ENCODE measurements at regions not wholly inside any gene's neighbourhood (a gene's known extent, or its start where the extent isn't known, plus 50 kb on each side); places are given as distances from the start of the nearest gene placed in this dataset.

DNA sequence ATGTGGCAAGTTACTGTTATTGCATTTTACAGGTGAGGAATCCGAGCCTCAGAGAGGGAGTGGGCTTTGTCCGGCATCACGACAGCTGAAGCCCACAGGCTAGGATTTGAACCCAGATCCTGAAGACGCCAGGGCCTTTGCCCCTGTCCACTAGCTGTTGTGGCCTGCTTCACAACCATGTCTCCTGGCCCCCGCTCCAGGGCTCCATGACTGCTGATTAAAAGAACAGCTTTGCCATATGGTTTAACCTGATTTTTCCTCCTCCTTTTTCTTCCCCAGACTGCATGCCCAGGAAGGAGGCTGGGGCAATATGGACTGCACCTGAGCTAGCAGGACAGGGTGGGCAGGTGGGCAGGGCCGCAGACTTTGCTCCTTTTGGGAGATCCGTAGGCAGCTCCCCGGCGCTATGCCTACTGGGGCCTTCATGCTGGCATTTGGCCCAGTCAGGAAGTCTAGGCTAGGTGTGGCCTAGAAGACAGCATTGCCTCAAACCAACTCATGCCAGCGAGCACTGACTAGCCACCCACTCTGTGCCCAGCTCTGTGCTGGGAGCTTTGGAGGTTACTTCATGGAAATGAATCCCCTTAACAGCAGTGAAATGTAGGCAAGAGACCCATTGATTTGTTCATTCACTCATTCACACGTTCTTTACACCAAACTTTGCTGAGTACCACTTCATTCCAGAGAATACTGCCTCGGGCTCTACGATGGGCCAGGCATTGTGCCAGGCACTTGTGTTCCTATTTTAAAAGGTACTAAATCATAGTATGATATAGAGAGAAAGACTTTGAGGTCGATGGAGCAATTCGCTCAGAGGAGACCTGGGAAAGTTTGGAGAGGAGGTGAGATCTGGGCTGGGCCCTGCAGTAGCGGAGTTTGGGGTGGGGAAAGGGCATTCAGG, 94.3 kb upstream of the CPEB4 start:
- H3K4me3 ChIP-seq (ENCODE audit: low read depth, low read length) = no peak overlapping the region
- POLR2A ChIA-PET = no interaction called here
- TF ChIP-seq, protein P1, sequence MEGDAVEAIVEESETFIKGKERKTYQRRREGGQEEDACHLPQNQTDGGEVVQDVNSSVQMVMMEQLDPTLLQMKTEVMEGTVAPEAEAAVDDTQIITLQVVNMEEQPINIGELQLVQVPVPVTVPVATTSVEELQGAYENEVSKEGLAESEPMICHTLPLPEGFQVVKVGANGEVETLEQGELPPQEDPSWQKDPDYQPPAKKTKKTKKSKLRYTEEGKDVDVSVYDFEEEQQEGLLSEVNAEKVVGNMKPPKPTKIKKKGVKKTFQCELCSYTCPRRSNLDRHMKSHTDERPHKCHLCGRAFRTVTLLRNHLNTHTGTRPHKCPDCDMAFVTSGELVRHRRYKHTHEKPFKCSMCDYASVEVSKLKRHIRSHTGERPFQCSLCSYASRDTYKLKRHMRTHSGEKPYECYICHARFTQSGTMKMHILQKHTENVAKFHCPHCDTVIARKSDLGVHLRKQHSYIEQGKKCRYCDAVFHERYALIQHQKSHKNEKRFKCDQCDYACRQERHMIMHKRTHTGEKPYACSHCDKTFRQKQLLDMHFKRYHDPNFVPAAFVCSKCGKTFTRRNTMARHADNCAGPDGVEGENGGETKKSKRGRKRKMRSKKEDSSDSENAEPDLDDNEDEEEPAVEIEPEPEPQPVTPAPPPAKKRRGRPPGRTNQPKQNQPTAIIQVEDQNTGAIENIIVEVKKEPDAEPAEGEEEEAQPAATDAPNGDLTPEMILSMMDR (IDR thresholded peaks at IDR 0.05; ENCODE audit: insufficient read depth, low read length, missing control alignments) = no peak
- DNase-seq (ENCODE audit: low read depth, low spot score) = no peak
- CTCF ChIA-PET = no interaction called here

DNA sequence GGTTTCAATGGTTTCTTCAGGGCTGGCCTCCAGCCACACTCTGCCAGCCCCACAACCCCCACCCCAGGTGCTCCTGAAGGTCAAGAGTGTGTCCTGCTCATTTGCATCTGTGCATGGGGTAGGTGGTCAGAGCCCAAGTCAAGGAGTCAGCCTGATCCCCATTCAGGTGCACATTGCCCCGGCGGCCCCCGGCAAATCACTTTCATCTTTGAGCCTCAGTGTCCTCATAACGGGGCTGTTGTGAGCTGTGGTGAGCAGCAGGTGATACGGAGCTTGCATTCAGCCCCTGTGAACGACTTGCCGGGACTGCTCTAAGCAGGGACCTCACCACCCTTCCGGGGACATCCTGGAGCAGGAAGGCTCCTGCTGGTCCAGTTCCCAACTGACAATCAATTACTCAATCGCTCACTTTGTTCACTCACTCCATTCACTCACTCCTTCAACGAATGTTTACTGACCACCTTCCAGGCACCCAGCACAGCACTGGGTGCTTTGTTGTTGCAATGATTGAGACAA, 93.2 kb upstream of the CPEB4 start:
- CTCF ChIA-PET = no interaction called here
- POLR2A ChIA-PET = no interaction called here
- DNase-seq (ENCODE audit: low read depth, low spot score) = no peak
- H3K4me3 ChIP-seq (ENCODE audit: low read depth, low read length) = no peak overlapping the region
- TF ChIP-seq, protein P1 (IDR thresholded peaks at IDR 0.05; ENCODE audit: insufficient read depth, low read length, missing control alignments) = no peak

DNA sequence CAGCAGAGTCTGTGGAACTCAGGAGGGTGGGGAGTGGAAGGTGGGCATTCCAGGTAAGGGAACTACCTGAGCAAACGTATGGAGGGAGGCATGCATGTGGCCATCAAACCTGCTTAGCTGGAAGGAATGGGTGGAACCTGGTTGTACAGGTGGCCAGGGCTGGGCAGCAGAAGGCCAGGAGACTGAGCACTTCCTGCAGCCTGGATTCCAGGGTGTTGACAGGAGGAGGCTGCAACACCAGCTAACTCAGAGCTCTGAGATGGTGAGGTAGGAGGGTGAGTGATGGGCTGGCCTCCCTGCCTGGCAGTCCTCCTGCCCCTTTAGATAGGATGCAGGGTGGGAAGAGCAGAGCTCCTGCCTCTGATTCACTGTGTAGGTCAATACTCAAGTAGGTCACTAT, 92.5 kb upstream of the CPEB4 start:
- TF ChIP-seq, protein P1 (IDR thresholded peaks at IDR 0.05; ENCODE audit: insufficient read depth, low read length, missing control alignments) = no peak
- ChIA-PET POLR2A (no interaction called here), CTCF (no interaction called here)
- no peak overlapping the region for H3K4me3 ChIP-seq (ENCODE audit: low read depth, low read length)
- no peak for DNase-seq (ENCODE audit: low read depth, low spot score)

DNA sequence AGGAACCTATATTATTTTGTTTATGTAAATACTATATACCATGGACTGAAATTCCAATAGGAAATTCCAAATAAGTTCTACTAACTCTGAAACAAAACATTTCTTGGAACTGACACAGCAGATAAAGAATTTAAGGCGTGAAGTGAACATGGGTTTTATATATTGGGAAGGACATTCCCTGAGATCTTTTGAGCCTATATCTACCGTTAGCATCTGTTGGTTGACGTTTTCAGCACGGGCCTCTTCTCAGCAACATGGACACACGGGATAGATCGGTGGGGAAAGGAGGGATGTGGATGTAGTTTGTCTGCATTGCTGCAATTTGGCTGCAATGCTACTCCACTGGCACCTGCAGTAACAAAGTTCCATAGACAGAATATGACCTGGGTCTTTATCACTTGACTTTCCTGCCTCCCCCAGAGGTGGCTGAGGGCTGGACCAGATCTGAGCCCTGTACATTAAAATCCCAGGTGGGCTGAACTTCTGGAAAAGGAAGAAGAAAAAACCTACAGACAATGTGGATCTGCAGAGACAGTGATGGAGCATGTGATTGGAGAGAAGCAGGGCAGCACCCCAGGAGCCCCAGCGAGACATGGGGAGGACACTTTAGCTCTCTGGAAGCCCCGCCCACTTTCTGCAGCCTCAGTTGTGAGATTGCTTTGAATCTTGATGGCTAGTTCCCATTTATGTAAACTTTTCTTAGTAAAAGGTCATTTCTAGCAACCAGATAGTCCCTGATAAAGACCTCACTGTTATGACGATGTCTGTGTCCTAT, 91.2 kb upstream of the CPEB4 start:
- DNase-seq (ENCODE audit: low read depth, low spot score) = no peak
- no peak overlapping the region for H3K4me3 ChIP-seq (ENCODE audit: low read depth, low read length)
- ChIA-PET POLR2A (no interaction called here), CTCF (no interaction called here)
- TF ChIP-seq, protein P1 (IDR thresholded peaks at IDR 0.05; ENCODE audit: insufficient read depth, low read length, missing control alignments) = no peak

DNA sequence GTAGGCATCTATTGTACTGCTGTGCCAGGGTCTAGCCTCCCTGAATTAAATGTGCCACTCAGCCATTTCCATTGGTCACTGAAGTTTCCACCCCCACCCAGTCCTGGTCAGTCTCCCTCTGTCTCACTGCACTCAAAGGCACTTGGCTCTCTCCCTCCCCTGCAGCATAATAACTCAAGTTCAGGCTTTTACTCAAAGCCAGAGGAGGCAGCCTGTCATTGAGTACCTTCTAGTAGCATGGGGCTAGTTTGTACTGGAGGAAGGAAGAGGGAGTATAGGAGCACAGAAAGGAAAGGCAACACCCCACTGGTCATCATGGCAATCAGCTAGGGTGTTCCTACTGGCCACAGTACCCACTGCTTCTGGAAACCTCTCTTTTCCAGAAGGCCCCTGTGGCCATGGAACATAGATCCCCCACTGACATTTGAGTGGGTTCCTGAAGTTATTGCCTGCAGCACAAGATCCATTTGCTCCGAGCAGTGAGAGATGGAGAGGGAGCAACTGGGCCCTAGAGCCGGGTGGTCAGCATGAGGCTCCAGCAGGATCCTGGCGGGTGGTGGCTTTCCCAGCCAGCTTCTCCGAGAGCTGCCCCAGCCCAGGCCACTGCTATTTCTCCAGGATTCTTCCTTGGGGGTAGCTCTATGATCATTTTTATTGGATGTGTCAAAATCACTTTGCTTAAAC, 89.9 kb upstream of the CPEB4 start:
- no peak overlapping the region for H3K4me3 ChIP-seq (ENCODE audit: low read depth, low read length)
- ChIA-PET POLR2A (no interaction called here), CTCF (interaction anchor here (1.0 kb wide), 1 partner anchor 12 kb away, joined by 3 read pairs; no protein-coding TSS in a partner anchor)
- TF ChIP-seq, protein P1 (IDR thresholded peaks at IDR 0.05; ENCODE audit: insufficient read depth, low read length, missing control alignments) = no peak
- DNase-seq (ENCODE audit: low read depth, low spot score) = no peak
